ENCODE measurements at regions not wholly inside any gene's neighbourhood (a gene's known extent, or its start where the extent isn't known, plus 50 kb on each side); places are given as distances from the start of the nearest gene placed in this dataset.

GRCh38 chr6:998551-998950 lies 305.6 kb upstream of the EXOC2 start:
- TF ChIP-seq POLR2A (IDR thresholded peaks at IDR 0.05) (no peak), EP300 (IDR thresholded peaks at IDR 0.05) (no peak)
- TF ChIP-seq, protein P1, sequence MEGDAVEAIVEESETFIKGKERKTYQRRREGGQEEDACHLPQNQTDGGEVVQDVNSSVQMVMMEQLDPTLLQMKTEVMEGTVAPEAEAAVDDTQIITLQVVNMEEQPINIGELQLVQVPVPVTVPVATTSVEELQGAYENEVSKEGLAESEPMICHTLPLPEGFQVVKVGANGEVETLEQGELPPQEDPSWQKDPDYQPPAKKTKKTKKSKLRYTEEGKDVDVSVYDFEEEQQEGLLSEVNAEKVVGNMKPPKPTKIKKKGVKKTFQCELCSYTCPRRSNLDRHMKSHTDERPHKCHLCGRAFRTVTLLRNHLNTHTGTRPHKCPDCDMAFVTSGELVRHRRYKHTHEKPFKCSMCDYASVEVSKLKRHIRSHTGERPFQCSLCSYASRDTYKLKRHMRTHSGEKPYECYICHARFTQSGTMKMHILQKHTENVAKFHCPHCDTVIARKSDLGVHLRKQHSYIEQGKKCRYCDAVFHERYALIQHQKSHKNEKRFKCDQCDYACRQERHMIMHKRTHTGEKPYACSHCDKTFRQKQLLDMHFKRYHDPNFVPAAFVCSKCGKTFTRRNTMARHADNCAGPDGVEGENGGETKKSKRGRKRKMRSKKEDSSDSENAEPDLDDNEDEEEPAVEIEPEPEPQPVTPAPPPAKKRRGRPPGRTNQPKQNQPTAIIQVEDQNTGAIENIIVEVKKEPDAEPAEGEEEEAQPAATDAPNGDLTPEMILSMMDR (IDR thresholded peaks at IDR 0.05) = no peak
- Histone ChIP-seq H3K4me3 (no peak overlapping the region), H3K4me1 (ENCODE audit: insufficient read depth) (no peaks in the 10 kb centered on the region), H3K27ac (no peak overlapping the region), H3K36me3 (no peaks in the 10 kb centered on the region), H3K27me3 (no peaks in the 10 kb centered on the region), H3K9me3 (no peaks in the 10 kb centered on the region)
- intact Hi-C loops (cut with DNase I) = no loop called here
- WGBS, 3 donors = 85 to 91% (median 86%) methylated on average over 10 of the region's 10 CpGs
- DNase-seq = no peak

- no peaks in the 10 kb centered on the region for H3K36me3 ChIP-seq
Observed at GRCh38 chr6:996271-996852, 303.4 kb upstream of the EXOC2 start.

DNA sequence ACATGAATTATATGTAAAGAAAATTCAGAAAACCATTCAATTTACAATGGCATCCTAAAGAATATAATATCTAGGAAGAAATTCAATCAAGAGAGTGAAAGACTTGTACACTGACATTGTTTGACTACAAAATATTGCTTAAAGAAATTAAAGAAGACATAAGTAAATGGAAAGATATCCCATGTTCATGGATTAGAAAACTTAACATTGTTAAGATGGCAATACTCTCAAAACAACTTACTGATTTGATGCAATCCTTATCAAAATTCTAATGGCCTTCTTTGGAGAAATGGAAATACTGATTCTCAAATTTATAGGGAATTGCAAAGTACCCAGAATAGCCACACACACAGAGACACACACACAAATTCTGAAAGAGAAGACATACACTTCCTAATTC lies 298.3 kb upstream of the EXOC2 start:
- Histone ChIP-seq H3K4me1 (ENCODE audit: insufficient read depth) (no peaks in the 10 kb centered on the region), H3K27me3 (no peaks in the 10 kb centered on the region), H3K4me3 (no peak overlapping the region), H3K27ac (no peak overlapping the region), H3K36me3 (no peaks in the 10 kb centered on the region), H3K9me3 (no peaks in the 10 kb centered on the region)
- intact Hi-C loops (cut with DNase I) = no loop called here
- TF ChIP-seq EP300 (IDR thresholded peaks at IDR 0.05) (no peak), POLR2A (IDR thresholded peaks at IDR 0.05) (no peak)
- TF ChIP-seq, protein P1 (IDR thresholded peaks at IDR 0.05) = no peak
- no peak for DNase-seq

More at GRCh38 chr6:996271-996852, 303.4 kb upstream of the EXOC2 start:
- no peak for TF ChIP-seq POLR2A (IDR thresholded peaks at IDR 0.05)
- TF ChIP-seq, protein P1 (IDR thresholded peaks at IDR 0.05) = no peak
- TF ChIP-seq EP300 (IDR thresholded peaks at IDR 0.05) = no peak
- DNase-seq = no peak
- Histone ChIP-seq H3K27me3 (no peaks in the 10 kb centered on the region), H3K4me1 (ENCODE audit: insufficient read depth) (no peaks in the 10 kb centered on the region), H3K27ac (no peak overlapping the region), H3K9me3 (no peaks in the 10 kb centered on the region), H3K4me3 (no peak overlapping the region)
- intact Hi-C loops (cut with DNase I) = no loop called here
- 28 to 48% (median 30%) methylated on average over 9 of the region's 9 CpGs for WGBS, 3 donors

GRCh38 chr6:984031-984430 lies 291.1 kb upstream of the EXOC2 start:
- no peaks in the 10 kb centered on the region for H3K36me3 ChIP-seq
- H3K27ac ChIP-seq = no peak overlapping the region
- no peak for DNase-seq
- no peak overlapping the region for H3K4me3 ChIP-seq
- no peaks in the 10 kb centered on the region for H3K4me1 ChIP-seq (ENCODE audit: insufficient read depth)
- H3K27me3 ChIP-seq = no peaks in the 10 kb centered on the region
- 74 to 96% (median 95%) methylated on average over 4 of the region's 4 CpGs for WGBS, 3 donors
- intact Hi-C loops (cut with DNase I) = no loop called here
- no peaks in the 10 kb centered on the region for H3K9me3 ChIP-seq
- TF ChIP-seq, protein P1 (IDR thresholded peaks at IDR 0.05) = no peak
- TF ChIP-seq POLR2A (IDR thresholded peaks at IDR 0.05) (no peak), EP300 (IDR thresholded peaks at IDR 0.05) (no peak)

Data from ovary (tissue), 7 donors.